ENCODE measurements at regions not wholly inside any gene's neighbourhood (a gene's known extent, or its start where the extent isn't known, plus 50 kb on each side); places are given as distances from the start of the nearest gene placed in this dataset.

- WGBS, 5 donors: 80 to 98% (median 94%) methylated on average over 2 of the region's 2 CpGs
- no peak for DNase-seq
- H3K27ac ChIP-seq: no peak overlapping the region
- intact Hi-C loops (cut with DNase I; ENCODE audit: low total_unique reads): no loop called here
- no peak overlapping the region for H3K4me3 ChIP-seq
- peaks cover 0 to 4% (median 0%) of the 10 kb centered on the region in 8 donors for H3K9me3 ChIP-seq
- peaks cover 0 to 5% (median 0%) of the 10 kb centered on the region in 7 donors for H3K27me3 ChIP-seq (replicated peaks in 1 of 7)
- H3K4me1 ChIP-seq: peaks cover 0 to 6% (median 2%) of the 10 kb centered on the region in 6 donors
- TF ChIP-seq POLR2AphosphoS5 (IDR thresholded peaks at IDR 0.05) (no peak), CTCF (IDR thresholded peaks at IDR 0.05 in 8 of 11, conservative IDR thresholded peaks at IDR 0.05 in 3 of 11) (no peak), POLR2A (IDR thresholded peaks at IDR 0.05) (no peak)
- no peaks in the 10 kb centered on the region for H3K36me3 ChIP-seq
Measured at GRCh38 chr20:52246366-52246765, 54.8 kb upstream of the ZFP64 start.

- WGBS, 5 donors: 91 to 93% (median 93%) methylated on average over 4 of the region's 4 CpGs
- Histone ChIP-seq H3K4me1 (peaks cover 0 to 6% (median 2%) of the 10 kb centered on the region in 6 donors), H3K9me3 (peaks cover 0 to 4% (median 0%) of the 10 kb centered on the region in 8 donors), H3K27me3 (replicated peaks in 1 of 7) (peaks cover 0 to 18% (median 0%) of the 10 kb centered on the region in 7 donors), H3K27ac (no peak overlapping the region), H3K36me3 (no peaks in the 10 kb centered on the region), H3K4me3 (no peak overlapping the region)
- intact Hi-C loops (cut with DNase I; ENCODE audit: low total_unique reads): no loop called here
- TF ChIP-seq CTCF (IDR thresholded peaks at IDR 0.05 in 8 of 11, conservative IDR thresholded peaks at IDR 0.05 in 3 of 11): no peak
- TF ChIP-seq POLR2A (IDR thresholded peaks at IDR 0.05): no peak
- no peak for DNase-seq
Measured at GRCh38 chr20:52244702-52245101, 53.1 kb upstream of the ZFP64 start.

GRCh38 chr20:52242237-52243230, 51.0 kb upstream of the ZFP64 start:
- intact Hi-C loops (cut with DNase I; ENCODE audit: low total_unique reads): no loop called here
- no peak for DNase-seq

More at GRCh38 chr20:52242237-52243230, 51.0 kb upstream of the ZFP64 start:
- Histone ChIP-seq H3K4me1 (peaks cover 0 to 6% (median 2%) of the 10 kb centered on the region in 6 donors), H3K4me3 (no peak overlapping the region), H3K36me3 (no peaks in the 10 kb centered on the region), H3K9me3 (peaks cover 0 to 2% (median 0%) of the 10 kb centered on the region in 8 donors), H3K27me3 (replicated peaks in 1 of 7) (peaks cover 0 to 18% (median 0%) of the 10 kb centered on the region in 7 donors), H3K27ac (no peak overlapping the region)
- WGBS, 5 donors: 42 to 51% (median 45%) methylated on average over 7 of the region's 7 CpGs
- TF ChIP-seq POLR2A (IDR thresholded peaks at IDR 0.05) (no peak), CTCF (IDR thresholded peaks at IDR 0.05 in 8 of 11, conservative IDR thresholded peaks at IDR 0.05 in 3 of 11) (peak in 10 of 11 experiments; percentile 12 to 65 (median 54))

Small RNA genes in the stretch of these regions (small RNA-seq; reads per million reads assigned to genes)
- gene RF02271 (0 reads per million in 4 donors), gene RPL36P1 (0 reads per million in 4 donors)

Data from spleen (tissue), 11 donors.